Activated B cell treated with CpG ODN at 0.5 μM for 24 hours (primary cell): ENCODE measurements at regions not wholly inside any gene's neighbourhood (a gene's known extent, or its start where the extent isn't known, plus 50 kb on each side); places are given as distances from the start of the nearest gene placed in this dataset.

ENCODE experiments used
- ATAC-seq: fragments of 200-7000 bp; cut with Tn5 transposase; one replicate; pipeline ENCODE4 v1.10.0; 2021; ENCODE audit warnings: low read depth, mild to moderate bottlenecking, moderate library complexity
- CTCF ChIA-PET: fragments of 350-600 bp; sonication (Branson Sonifier 250); formaldehyde crosslinking; loops from one replicate; lab custom pipeline; 2021; ENCODE audit warnings: antibody characterized with exemption; lab: Charles Lee
- POLR2A ChIA-PET: fragments of 350-600 bp; sonication (Branson Sonifier 250); formaldehyde crosslinking; loops from one replicate; lab custom pipeline; 2021; ENCODE audit warnings: antibody characterized with exemption; lab: Charles Lee
- DNase-seq: peaks from one replicate; pipeline ENCODE4 v3.0.0; 2022
- H3K27ac Mint-ChIP-seq: one replicate; pipeline ENCODE4 v1.8.0; 2020; ENCODE audit warnings: mixed read lengths
- H3K27me3 Mint-ChIP-seq: one replicate; pipeline ENCODE4 v1.8.0; 2021; ENCODE audit warnings: mixed read lengths
- H3K36me3 Mint-ChIP-seq: one replicate; pipeline ENCODE4 v1.8.0; 2021; ENCODE audit warnings: low read depth, mixed read lengths
- H3K4me1 Mint-ChIP-seq: one replicate; pipeline ENCODE4 v1.8.0; 2021; ENCODE audit warnings: mixed read lengths
- H3K4me3 Mint-ChIP-seq: one replicate; pipeline ENCODE4 v1.8.0; 2020; ENCODE audit warnings: mild to moderate bottlenecking, mixed read lengths
- H3K9me3 Mint-ChIP-seq: one replicate; pipeline ENCODE4 v1.8.0; 2020; ENCODE audit warnings: mixed read lengths
- CTCF ChIP-seq: fragments of 200-600 bp; IDR thresholded peaks from one replicate; pipeline ENCODE4 v1.8.0; 2022; ENCODE audit warnings: antibody characterized with exemption, mild to moderate bottlenecking
- intact Hi-C: fragments of 100-400 bp; cut with micrococcal nuclease; formaldehyde crosslinking; loops from one replicate; pipeline ENCODE4 v1.15.1; 2024

GRCh38 chr6:105495515-105495914 lies 92.6 kb upstream of the PREP start:
- no peaks in the 10 kb centered on the region for H3K4me1 Mint-ChIP-seq
- H3K9me3 Mint-ChIP-seq = no peaks in the 10 kb centered on the region
- peaks cover 4% of the 10 kb centered on the region for H3K27me3 Mint-ChIP-seq
- no peak for DNase-seq
- CTCF ChIA-PET = no interaction called here
- intact Hi-C loops = no loop called here
- POLR2A ChIA-PET = no interaction called here
- no peak overlapping the region for H3K4me3 Mint-ChIP-seq
- no peaks in the 10 kb centered on the region for H3K36me3 Mint-ChIP-seq
- no peak for TF ChIP-seq CTCF
- ATAC-seq = no peak
- no peak overlapping the region for H3K27ac Mint-ChIP-seq

GRCh38 chr6:105494688-105495087 lies 91.8 kb upstream of the PREP start:
- peaks cover 4% of the 10 kb centered on the region for H3K27me3 Mint-ChIP-seq
- no peak for TF ChIP-seq CTCF
- intact Hi-C loops = no loop called here
- CTCF ChIA-PET = no interaction called here
- DNase-seq (no peak), ATAC-seq (no peak)
- no peaks in the 10 kb centered on the region for H3K36me3 Mint-ChIP-seq
- POLR2A ChIA-PET = no interaction called here
- no peak overlapping the region for H3K4me3 Mint-ChIP-seq
- no peaks in the 10 kb centered on the region for H3K9me3 Mint-ChIP-seq
- H3K4me1 Mint-ChIP-seq = no peaks in the 10 kb centered on the region
- H3K27ac Mint-ChIP-seq = no peak overlapping the region

GRCh38 chr6:105493736-105494135 lies 90.9 kb upstream of the PREP start:
- intact Hi-C loops = no loop called here
- TF ChIP-seq CTCF = no peak
- no peak for ATAC-seq
- POLR2A ChIA-PET = no interaction called here
- CTCF ChIA-PET = no interaction called here
- Mint-ChIP-seq H3K9me3 (no peaks in the 10 kb centered on the region), H3K27ac (no peak overlapping the region), H3K27me3 (peaks cover 2% of the 10 kb centered on the region), H3K4me3 (no peak overlapping the region), H3K4me1 (no peaks in the 10 kb centered on the region), H3K36me3 (no peaks in the 10 kb centered on the region)
- no peak for DNase-seq

- no peak overlapping the region for H3K4me3 Mint-ChIP-seq
- intact Hi-C loops = no loop called here
- ChIA-PET CTCF (no interaction called here), POLR2A (no interaction called here)
- H3K27me3 Mint-ChIP-seq = no peaks in the 10 kb centered on the region
- TF ChIP-seq CTCF = no peak
- DNase-seq (no peak), ATAC-seq (no peak)
- no peaks in the 10 kb centered on the region for H3K9me3 Mint-ChIP-seq
- no peak overlapping the region for H3K27ac Mint-ChIP-seq
- no peaks in the 10 kb centered on the region for H3K36me3 Mint-ChIP-seq
- H3K4me1 Mint-ChIP-seq = no peaks in the 10 kb centered on the region
Observed at GRCh38 chr6:105492706-105493673, 90.1 kb upstream of the PREP start.

GRCh38 chr6:105489216-105489530 lies 86.3 kb upstream of the PREP start:
- no peaks in the 10 kb centered on the region for H3K36me3 Mint-ChIP-seq
- H3K27ac Mint-ChIP-seq = no peak overlapping the region
- TF ChIP-seq CTCF = no peak
- no peak for ATAC-seq
- ChIA-PET POLR2A (no interaction called here), CTCF (interaction anchor here (1.4 kb wide), 1 partner anchor 734 kb away, joined by 3 read pairs; no protein-coding TSS in a partner anchor)
- DNase-seq = no peak
- no peaks in the 10 kb centered on the region for H3K9me3 Mint-ChIP-seq
- intact Hi-C loops = loop anchor here (10.0 kb wide), 1 partner anchor 1076 kb away; no protein-coding TSS in a partner anchor
- peaks cover 2% of the 10 kb centered on the region for H3K27me3 Mint-ChIP-seq
- no peak overlapping the region for H3K4me3 Mint-ChIP-seq
- H3K4me1 Mint-ChIP-seq = peaks cover 2% of the 10 kb centered on the region
